Sigmoid colon (tissue), 4 donors: ENCODE measurements at regions not wholly inside any gene's neighbourhood (a gene's known extent, or its start where the extent isn't known, plus 50 kb on each side); places are given as distances from the start of the nearest gene placed in this dataset.

Source experiments
- CTCF ChIP-seq, 4 experiments: fragments of 450-650 bp in 3 of 4; fragments of 200-600 bp in 1 of 4; IDR thresholded peaks; one replicate each; pipeline ENCODE4 v1.5.1; 2016 to 2019; ENCODE audit warnings: antibody characterized with exemption in 4 of 4, mild to moderate bottlenecking in 3 of 4, moderate library complexity in 2 of 4
- EP300 ChIP-seq, 4 donors: sonication (generic); formaldehyde crosslinking; IDR thresholded peaks; one replicate each; pipeline ENCODE4 v1.6.1; 2017; ENCODE audit warnings: antibody characterized with exemption in 4 of 4
- POLR2A ChIP-seq, 2 donors: fragments of 450-650 bp; IDR thresholded peaks; one replicate each; pipeline ENCODE4 v1.6.1; 2016; ENCODE audit warnings: antibody characterized with exemption in 2 of 2, mild to moderate bottlenecking in 2 of 2, moderate library complexity in 2 of 2

- TF ChIP-seq CTCF (IDR thresholded peaks at IDR 0.05): no peak
- no peak for TF ChIP-seq EP300 (IDR thresholded peaks at IDR 0.05)
- no peak for TF ChIP-seq POLR2A (IDR thresholded peaks at IDR 0.05)
These were observed 1125.6 kb downstream of the BCL11B start for GRCh38 chr14:98146416-98146815.
